Sigmoid colon (tissue), 6 donors: ENCODE measurements at regions not wholly inside any gene's neighbourhood (a gene's known extent, or its start where the extent isn't known, plus 50 kb on each side); places are given as distances from the start of the nearest gene placed in this dataset.
"Not testable (repeated sequence)": the region's sequence is repeated elsewhere in the genome, so short reads cannot be mapped to it uniquely, and the experiment has no call there.

Experiments
- DNase-seq: peaks from one replicate; pipeline ENCODE4 v3.0.0-alpha.2; 2019
- H3K27ac ChIP-seq, 4 donors: fragments of 200-600 bp; sonication (generic); one replicate each; pipeline ENCODE4 v1.5.1; 2016 to 2019; ENCODE audit warnings: mild to moderate bottlenecking in 1 of 4
- H3K27me3 ChIP-seq, 3 donors: fragments of 200-600 bp; sonication (generic); one replicate each; pipeline ENCODE4 v1.5.1; 2019; ENCODE audit warnings: mild to moderate bottlenecking in 1 of 3
- H3K36me3 ChIP-seq, 4 donors: fragments of 200-600 bp; sonication (generic); one replicate each; pipeline ENCODE4 v1.5.1; 2016 to 2019
- H3K4me1 ChIP-seq, 4 donors: fragments of 200-600 bp; sonication (generic); one replicate each; pipeline ENCODE4 v1.5.1; 2017 to 2019
- H3K4me3 ChIP-seq, 4 donors: fragments of 200-600 bp; sonication (generic); one replicate each; pipeline ENCODE4 v1.5.1; 2017 to 2019; ENCODE audit warnings: mild to moderate bottlenecking in 2 of 4, moderate library complexity in 1 of 4
- H3K9me3 ChIP-seq, 4 donors: fragments of 200-600 bp in 3 of 4; sonication (generic) in 3 of 4; one replicate each; pipeline versions ENCODE4 v1.5.1 to v1.6.1; 2013 to 2019
- EP300 ChIP-seq, 4 donors: sonication (generic); formaldehyde crosslinking; IDR thresholded peaks; one replicate each; pipeline ENCODE4 v1.6.1; 2017; ENCODE audit warnings: antibody characterized with exemption in 4 of 4
- POLR2A ChIP-seq, 2 donors: fragments of 450-650 bp; IDR thresholded peaks; one replicate each; pipeline ENCODE4 v1.6.1; 2016; ENCODE audit warnings: antibody characterized with exemption in 2 of 2, mild to moderate bottlenecking in 2 of 2, moderate library complexity in 2 of 2
- POLR2AphosphoS5 ChIP-seq, 4 donors: sonication (generic); formaldehyde crosslinking; IDR thresholded peaks; one replicate each; pipeline ENCODE4 v1.6.1; 2017; ENCODE audit warnings: antibody characterized with exemption in 4 of 4
- WGBS, 2 donors: extraction: QIAGEN DNeasy Blood & Tissue Kit; methylation state at CpG; one replicate each; pipeline ENCODE4 v1.1.7; 2013; 5-methylcytosine and 5-hydroxymethylcytosine counted together
- intact Hi-C: fragments of 100-400 bp; cut with DNase I; formaldehyde crosslinking; loops from one replicate; pipeline ENCODE4 v1.15.1; 2023
- TF ChIP-seq, protein P1 (sequence below), 4 experiments: fragments of 450-650 bp in 3 of 4; fragments of 200-600 bp in 1 of 4; IDR thresholded peaks; one replicate each; pipeline ENCODE4 v1.5.1; 2016 to 2019; ENCODE audit warnings: antibody characterized with exemption in 4 of 4, mild to moderate bottlenecking in 3 of 4, moderate library complexity in 2 of 4
- donor health status: healthy with polysubstance abuse.
- donor health status: healthy.

DNA sequence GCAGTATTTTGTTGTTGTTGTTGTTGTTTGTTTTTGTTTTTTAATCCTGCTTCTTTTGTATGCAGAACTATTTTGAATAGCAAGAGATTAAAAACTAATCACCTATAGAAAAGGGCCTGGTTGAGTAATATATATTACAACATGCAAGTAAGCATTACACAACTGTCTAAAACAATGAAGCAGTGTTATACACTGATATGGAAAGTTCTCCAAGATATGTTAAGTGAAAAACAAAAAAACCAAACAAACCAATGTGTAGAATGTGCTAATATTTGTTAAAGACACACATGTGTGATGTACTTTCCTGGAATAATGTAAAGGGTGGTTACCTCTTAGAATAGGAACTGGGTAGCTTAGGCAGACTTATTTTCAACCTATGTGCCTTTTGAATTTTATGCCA lies 117.4 kb downstream of the ZNF365 start:
- Histone ChIP-seq H3K27ac (no peak overlapping the region), H3K9me3 (no peaks in the 10 kb centered on the region), H3K27me3 (no peaks in the 10 kb centered on the region), H3K36me3 (no peaks in the 10 kb centered on the region), H3K4me1 (no peaks in the 10 kb centered on the region), H3K4me3 (no peak overlapping the region)
- DNase-seq = no peak
- TF ChIP-seq POLR2AphosphoS5 (IDR thresholded peaks at IDR 0.05) = no peak
- TF ChIP-seq, protein P1, sequence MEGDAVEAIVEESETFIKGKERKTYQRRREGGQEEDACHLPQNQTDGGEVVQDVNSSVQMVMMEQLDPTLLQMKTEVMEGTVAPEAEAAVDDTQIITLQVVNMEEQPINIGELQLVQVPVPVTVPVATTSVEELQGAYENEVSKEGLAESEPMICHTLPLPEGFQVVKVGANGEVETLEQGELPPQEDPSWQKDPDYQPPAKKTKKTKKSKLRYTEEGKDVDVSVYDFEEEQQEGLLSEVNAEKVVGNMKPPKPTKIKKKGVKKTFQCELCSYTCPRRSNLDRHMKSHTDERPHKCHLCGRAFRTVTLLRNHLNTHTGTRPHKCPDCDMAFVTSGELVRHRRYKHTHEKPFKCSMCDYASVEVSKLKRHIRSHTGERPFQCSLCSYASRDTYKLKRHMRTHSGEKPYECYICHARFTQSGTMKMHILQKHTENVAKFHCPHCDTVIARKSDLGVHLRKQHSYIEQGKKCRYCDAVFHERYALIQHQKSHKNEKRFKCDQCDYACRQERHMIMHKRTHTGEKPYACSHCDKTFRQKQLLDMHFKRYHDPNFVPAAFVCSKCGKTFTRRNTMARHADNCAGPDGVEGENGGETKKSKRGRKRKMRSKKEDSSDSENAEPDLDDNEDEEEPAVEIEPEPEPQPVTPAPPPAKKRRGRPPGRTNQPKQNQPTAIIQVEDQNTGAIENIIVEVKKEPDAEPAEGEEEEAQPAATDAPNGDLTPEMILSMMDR (IDR thresholded peaks at IDR 0.05) = no peak
- TF ChIP-seq EP300 (IDR thresholded peaks at IDR 0.05) = no peak
- TF ChIP-seq POLR2A (IDR thresholded peaks at IDR 0.05) = no peak
- intact Hi-C loops = no loop called here

DNA sequence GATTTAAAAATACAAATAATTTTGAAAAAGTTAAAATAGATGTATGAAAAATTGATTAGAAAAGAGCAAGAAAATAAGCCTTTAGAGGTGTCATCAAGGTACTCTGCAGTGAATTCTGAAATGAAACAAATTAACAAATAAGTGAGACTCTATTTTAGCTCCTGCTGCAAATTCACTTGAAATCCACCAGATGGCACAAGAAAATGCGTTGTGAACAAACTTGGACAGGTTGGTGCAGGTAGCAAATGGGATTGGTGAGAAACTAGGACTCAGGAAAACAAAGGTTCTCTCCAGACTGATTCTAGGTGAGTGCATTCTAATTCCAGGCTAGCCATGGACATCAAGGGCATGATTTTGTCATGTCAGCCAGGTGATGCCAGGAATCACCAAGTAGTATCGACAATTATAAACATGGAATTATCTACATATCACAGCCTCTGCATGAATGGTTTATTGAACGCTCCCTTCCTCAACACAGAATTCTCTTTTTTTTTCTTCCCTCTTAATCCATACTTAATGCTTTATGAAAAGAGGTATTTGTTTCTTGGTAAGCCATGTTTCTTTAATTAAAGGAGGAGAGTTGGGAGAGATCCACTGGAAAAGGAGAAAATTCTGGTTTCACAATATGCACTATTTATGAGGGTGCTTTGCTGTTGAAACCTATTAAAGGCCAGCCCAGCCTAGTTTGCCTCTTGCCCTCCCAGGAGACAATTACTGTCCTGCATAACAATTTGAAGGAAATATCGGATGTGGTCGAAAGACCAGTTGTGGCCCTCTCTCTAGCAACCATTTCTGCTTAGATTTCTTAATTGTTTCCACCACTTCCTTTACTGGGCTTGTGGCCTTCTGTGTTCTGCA lies 118.1 kb downstream of the ZNF365 start:
- 73 to 74% methylated on average over 5 of the region's 5 CpGs for WGBS, 2 donors
- Histone ChIP-seq H3K36me3 (no peaks in the 10 kb centered on the region), H3K27me3 (no peaks in the 10 kb centered on the region), H3K4me3 (no peak overlapping the region), H3K4me1 (no peaks in the 10 kb centered on the region), H3K27ac (no peak overlapping the region), H3K9me3 (no peaks in the 10 kb centered on the region)
- intact Hi-C loops = no loop called here
- no peak for DNase-seq
- no peak for TF ChIP-seq POLR2AphosphoS5 (IDR thresholded peaks at IDR 0.05)

DNA sequence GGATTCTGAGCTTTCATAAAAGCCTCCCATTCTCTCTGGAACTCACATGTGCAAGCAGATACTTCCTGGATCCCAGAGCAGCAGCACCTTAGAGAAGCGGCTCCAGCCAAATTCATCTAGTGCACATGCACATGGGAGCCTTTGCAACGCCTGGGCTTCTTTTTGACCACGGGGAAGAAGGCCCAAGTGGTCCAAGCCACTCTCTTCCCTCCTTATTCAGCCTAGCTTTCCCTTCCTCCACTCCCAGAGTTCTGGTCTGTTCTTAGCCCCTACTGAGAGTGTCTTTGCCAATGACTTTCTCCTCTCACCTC lies 118.7 kb downstream of the ZNF365 start:
- intact Hi-C loops = no loop called here
- no peak for DNase-seq
- 78 to 87% methylated on average over 3 of the region's 3 CpGs for WGBS, 2 donors
- H3K9me3 ChIP-seq = no peaks in the 10 kb centered on the region
- no peaks in the 10 kb centered on the region for H3K4me1 ChIP-seq
- H3K27me3 ChIP-seq = no peaks in the 10 kb centered on the region
- TF ChIP-seq POLR2AphosphoS5 (IDR thresholded peaks at IDR 0.05) (no peak), POLR2A (IDR thresholded peaks at IDR 0.05) (no peak), EP300 (IDR thresholded peaks at IDR 0.05) (no peak)
- TF ChIP-seq, protein P1 (IDR thresholded peaks at IDR 0.05) = no peak
- no peak overlapping the region for H3K27ac ChIP-seq
- H3K36me3 ChIP-seq = no peaks in the 10 kb centered on the region
- H3K4me3 ChIP-seq = no peak overlapping the region

DNA sequence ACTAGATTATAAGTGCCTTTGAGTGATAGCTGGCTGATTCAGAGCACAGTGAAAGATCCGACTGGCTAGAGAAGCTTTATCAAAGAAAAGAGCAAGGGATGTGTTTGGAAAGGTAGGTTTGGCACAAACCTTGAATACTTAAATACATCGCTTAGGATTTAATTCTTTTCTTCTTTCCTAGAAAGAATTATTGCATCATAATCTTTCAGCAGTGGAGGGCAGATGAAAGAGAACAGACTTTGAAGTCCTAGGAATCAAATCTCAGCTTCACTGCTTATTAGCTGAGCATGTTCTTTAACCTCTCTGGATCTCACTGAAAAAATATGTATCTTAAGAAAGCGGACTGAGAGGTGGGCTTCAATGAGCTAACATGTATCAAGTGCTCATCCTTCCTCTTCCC lies 122.8 kb downstream of the ZNF365 start:
- Histone ChIP-seq H3K4me1 (no peaks in the 10 kb centered on the region), H3K27ac (no peak overlapping the region), H3K27me3 (no peaks in the 10 kb centered on the region), H3K36me3 (no peaks in the 10 kb centered on the region), H3K9me3 (no peaks in the 10 kb centered on the region), H3K4me3 (no peak overlapping the region)
- DNase-seq = no peak
- 79 to 85% methylated on average over 3 of the region's 3 CpGs for WGBS, 2 donors
- no peak for TF ChIP-seq EP300 (IDR thresholded peaks at IDR 0.05)
- TF ChIP-seq POLR2AphosphoS5 (IDR thresholded peaks at IDR 0.05) = no peak
- no peak for TF ChIP-seq POLR2A (IDR thresholded peaks at IDR 0.05)
- TF ChIP-seq, protein P1 (IDR thresholded peaks at IDR 0.05) = no peak
- intact Hi-C loops = no loop called here

DNA sequence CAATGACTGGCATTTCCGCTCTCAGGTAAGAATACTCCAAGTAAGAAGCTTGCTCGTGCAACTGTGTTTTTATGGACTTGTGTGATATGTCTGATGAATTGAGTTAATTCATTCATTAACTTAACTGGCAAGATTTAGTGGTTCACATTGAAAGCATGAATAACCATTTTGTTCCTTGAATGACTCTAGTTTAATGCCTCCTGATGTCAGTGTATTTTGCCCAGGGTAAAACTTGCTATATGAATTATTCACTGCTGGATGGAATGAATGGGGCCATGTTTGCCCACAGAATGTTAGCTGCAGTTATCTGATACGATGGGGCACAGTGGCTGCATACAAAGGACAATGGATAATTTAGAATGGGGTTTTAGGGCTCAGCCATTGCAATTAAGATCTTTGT lies 124.1 kb downstream of the ZNF365 start:
- no peak overlapping the region for H3K27ac ChIP-seq
- 58 to 74% methylated on average over 3 of the region's 3 CpGs for WGBS, 2 donors
- H3K4me3 ChIP-seq = no peak overlapping the region
- H3K4me1 ChIP-seq = no peaks in the 10 kb centered on the region
- intact Hi-C loops = no loop called here
- H3K27me3 ChIP-seq = no peaks in the 10 kb centered on the region
- H3K9me3 ChIP-seq = no peaks in the 10 kb centered on the region
- no peak for TF ChIP-seq POLR2A (IDR thresholded peaks at IDR 0.05)
- no peak for TF ChIP-seq EP300 (IDR thresholded peaks at IDR 0.05)
- TF ChIP-seq POLR2AphosphoS5 (IDR thresholded peaks at IDR 0.05) = no peak
- TF ChIP-seq, protein P1 (IDR thresholded peaks at IDR 0.05) = no peak
- no peaks in the 10 kb centered on the region for H3K36me3 ChIP-seq
- no peak for DNase-seq

DNA sequence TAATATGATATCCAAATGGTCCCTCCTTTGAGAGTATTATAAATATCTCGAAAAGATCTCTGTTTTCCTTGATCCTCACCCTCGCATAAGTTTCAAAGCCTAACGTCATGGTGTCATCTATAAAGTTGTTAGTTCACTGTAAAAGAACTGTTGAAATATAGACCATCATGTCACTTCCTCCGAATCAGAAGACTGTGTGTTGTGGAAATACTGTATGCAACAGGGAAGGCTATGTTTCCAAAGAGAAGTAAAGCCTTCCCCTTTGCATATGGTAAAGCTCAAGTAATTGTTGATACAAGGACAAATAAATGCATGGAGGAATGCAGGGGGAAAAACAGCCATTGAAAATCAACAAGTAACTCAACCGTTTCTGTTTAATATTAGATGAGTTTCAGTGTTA lies 125.9 kb downstream of the ZNF365 start:
- H3K9me3 ChIP-seq, intact Hi-C loops, H3K36me3 ChIP-seq, H3K27ac ChIP-seq, H3K4me3 ChIP-seq, H3K27me3 ChIP-seq, DNase-seq, H3K4me1 ChIP-seq: not testable (repeated sequence)
- WGBS, 2 donors = 58 to 64% methylated on average over 3 of the region's 5 CpGs
